PC-3 (cell line): ENCODE measurements at regions not wholly inside any gene's neighbourhood (a gene's known extent, or its start where the extent isn't known, plus 50 kb on each side); places are given as distances from the start of the nearest gene placed in this dataset.

Experiments
- CTCF ChIP-seq: fragments of 300-600 bp; sonication (generic); conservative IDR thresholded peaks from 2 replicates; pipeline ENCODE4 v1.5.1; 2017; ENCODE audit warnings: antibody characterized with exemption, low read depth, mild to moderate bottlenecking, low read length
- EZH2 ChIP-seq: fragments of 300-600 bp; sonication (generic); IDR thresholded peaks from one replicate; pipeline ENCODE4 v1.6.1; 2017; ENCODE audit warnings: antibody characterized with exemption, mild to moderate bottlenecking, low read length; ENCODE audit not compliant: unreplicated experiment
- EZH2phosphoT487 ChIP-seq: fragments of 300-600 bp; sonication (generic); IDR thresholded peaks from 2 replicates; pipeline ENCODE4 v1.6.1; 2018; ENCODE audit warnings: mild to moderate bottlenecking, antibody characterized with exemption, low read length, borderline replicate concordance

GRCh38 chr3:151935446-151935845 lies 62.0 kb downstream of the SUCNR1 start:
- TF ChIP-seq CTCF (no peak), EZH2 (no peak), EZH2phosphoT487 (no peak)
